ENCODE measurements at regions not wholly inside any gene's neighbourhood (a gene's known extent, or its start where the extent isn't known, plus 50 kb on each side); places are given as distances from the start of the nearest gene placed in this dataset.

- TF ChIP-seq POLR2A (IDR thresholded peaks at IDR 0.05; ENCODE audit: low read length) (no peak), GATA1 (IDR thresholded peaks at IDR 0.05; ENCODE audit: low read depth, low read length) (no peak)
- peak; percentile 31 to 53 for DNase-seq
These were observed 475.2 kb upstream of the TGFBR2 start for GRCh38 chr3:30131191-30131590.

GRCh38 chr3:30135190-30135589, 471.2 kb upstream of the TGFBR2 start:
- TF ChIP-seq GATA1 (IDR thresholded peaks at IDR 0.05; ENCODE audit: low read depth, low read length) (no peak), POLR2A (IDR thresholded peaks at IDR 0.05; ENCODE audit: low read length) (no peak)
- no peak for DNase-seq

- DNase-seq = no peak
- no peak for TF ChIP-seq POLR2A (IDR thresholded peaks at IDR 0.05; ENCODE audit: low read length)
- TF ChIP-seq GATA1 (IDR thresholded peaks at IDR 0.05; ENCODE audit: low read depth, low read length) = no peak
These were observed 467.1 kb upstream of the TGFBR2 start for GRCh38 chr3:30139283-30139682.

GRCh38 chr3:30140356-30141075, 465.9 kb upstream of the TGFBR2 start:
- TF ChIP-seq GATA1 (IDR thresholded peaks at IDR 0.05; ENCODE audit: low read depth, low read length) (no peak), POLR2A (IDR thresholded peaks at IDR 0.05; ENCODE audit: low read length) (no peak)
- no peak for DNase-seq

- TF ChIP-seq GATA1 (IDR thresholded peaks at IDR 0.05; ENCODE audit: low read depth, low read length) = no peak
- no peak for TF ChIP-seq POLR2A (IDR thresholded peaks at IDR 0.05; ENCODE audit: low read length)
- DNase-seq = no peak
These were observed 465.2 kb upstream of the TGFBR2 start for GRCh38 chr3:30141178-30141581.

- TF ChIP-seq POLR2A (IDR thresholded peaks at IDR 0.05; ENCODE audit: low read length) = no peak
- TF ChIP-seq GATA1 (IDR thresholded peaks at IDR 0.05; ENCODE audit: low read depth, low read length) = no peak
- DNase-seq = no peak
These were observed 464.5 kb upstream of the TGFBR2 start for GRCh38 chr3:30141927-30142326.

GRCh38 chr3:30142946-30143345, 463.5 kb upstream of the TGFBR2 start:
- no peak for TF ChIP-seq POLR2A (IDR thresholded peaks at IDR 0.05; ENCODE audit: low read length)
- TF ChIP-seq GATA1 (IDR thresholded peaks at IDR 0.05; ENCODE audit: low read depth, low read length) = no peak
- no peak for DNase-seq

- no peak for TF ChIP-seq POLR2A (IDR thresholded peaks at IDR 0.05; ENCODE audit: low read length)
- TF ChIP-seq GATA1 (IDR thresholded peaks at IDR 0.05; ENCODE audit: low read depth, low read length) = no peak
- no peak for DNase-seq
These were observed 461.1 kb upstream of the TGFBR2 start for GRCh38 chr3:30145281-30145680.

GRCh38 chr3:30146978-30147377, 459.4 kb upstream of the TGFBR2 start:
- TF ChIP-seq GATA1 (IDR thresholded peaks at IDR 0.05; ENCODE audit: low read depth, low read length) = no peak
- TF ChIP-seq POLR2A (IDR thresholded peaks at IDR 0.05; ENCODE audit: low read length) = no peak
- no peak for DNase-seq

GRCh38 chr3:30154853-30155252, 451.5 kb upstream of the TGFBR2 start:
- no peak for DNase-seq
- TF ChIP-seq GATA1 (IDR thresholded peaks at IDR 0.05; ENCODE audit: low read depth, low read length) (no peak), POLR2A (IDR thresholded peaks at IDR 0.05; ENCODE audit: low read length) (no peak)

GRCh38 chr3:30155755-30156154, 450.6 kb upstream of the TGFBR2 start:
- no peak for DNase-seq
- TF ChIP-seq GATA1 (IDR thresholded peaks at IDR 0.05; ENCODE audit: low read depth, low read length) = no peak
- no peak for TF ChIP-seq POLR2A (IDR thresholded peaks at IDR 0.05; ENCODE audit: low read length)

- DNase-seq = no peak
- TF ChIP-seq POLR2A (IDR thresholded peaks at IDR 0.05; ENCODE audit: low read length) = no peak
- TF ChIP-seq GATA1 (IDR thresholded peaks at IDR 0.05; ENCODE audit: low read depth, low read length) = no peak
These were observed 449.6 kb upstream of the TGFBR2 start for GRCh38 chr3:30156586-30157498.

- TF ChIP-seq POLR2A (IDR thresholded peaks at IDR 0.05; ENCODE audit: low read length) (no peak), GATA1 (IDR thresholded peaks at IDR 0.05; ENCODE audit: low read depth, low read length) (no peak)
- no peak for DNase-seq
These were observed 445.0 kb upstream of the TGFBR2 start for GRCh38 chr3:30161375-30161774.

- DNase-seq = no peak
- TF ChIP-seq GATA1 (IDR thresholded peaks at IDR 0.05; ENCODE audit: low read depth, low read length) (no peak), POLR2A (IDR thresholded peaks at IDR 0.05; ENCODE audit: low read length) (no peak)
These were observed 443.8 kb upstream of the TGFBR2 start for GRCh38 chr3:30162579-30162978.
